ENCODE measurements at regions not wholly inside any gene's neighbourhood (a gene's known extent, or its start where the extent isn't known, plus 50 kb on each side); places are given as distances from the start of the nearest gene placed in this dataset.

DNA sequence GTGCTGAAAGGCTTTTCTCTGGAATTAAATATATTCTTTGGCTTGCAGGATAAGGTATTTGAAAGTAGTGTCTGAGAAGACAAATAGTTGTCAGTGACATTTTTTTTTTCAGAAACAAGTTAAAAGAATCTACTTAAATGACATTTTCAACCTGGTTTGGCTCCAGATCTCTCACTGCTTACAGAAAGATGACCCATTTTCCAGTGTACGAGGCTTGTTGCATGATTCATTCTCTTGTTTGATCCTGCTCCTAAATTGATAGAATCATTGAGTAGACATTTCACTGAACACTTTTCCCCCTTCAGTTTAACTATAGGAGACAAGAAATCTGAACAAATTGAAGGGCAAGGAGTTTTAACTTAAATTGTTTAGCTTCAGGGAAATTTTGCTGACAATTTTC, 546.1 kb downstream of the ZNF608 start:
- no peak for TF ChIP-seq JUND (IDR thresholded peaks at IDR 0.05; ENCODE audit: low read depth)
- in situ Hi-C loops (cut with HindIII; ENCODE audit: low pct_unique_long_range_greater_than_20kb, low sequenced_read_pairs) = no loop called here
- DNase-seq (ENCODE audit: low read depth in 1 of 2, low spot score in 1 of 2) = no peak

GRCh38 chr5:124199893-124200292, 546.5 kb downstream of the ZNF608 start:
- in situ Hi-C loops (cut with HindIII; ENCODE audit: low pct_unique_long_range_greater_than_20kb, low sequenced_read_pairs) = no loop called here
- no peak for DNase-seq (ENCODE audit: low read depth in 1 of 2, low spot score in 1 of 2)
- TF ChIP-seq JUND (IDR thresholded peaks at IDR 0.05; ENCODE audit: low read depth) = no peak

DNA sequence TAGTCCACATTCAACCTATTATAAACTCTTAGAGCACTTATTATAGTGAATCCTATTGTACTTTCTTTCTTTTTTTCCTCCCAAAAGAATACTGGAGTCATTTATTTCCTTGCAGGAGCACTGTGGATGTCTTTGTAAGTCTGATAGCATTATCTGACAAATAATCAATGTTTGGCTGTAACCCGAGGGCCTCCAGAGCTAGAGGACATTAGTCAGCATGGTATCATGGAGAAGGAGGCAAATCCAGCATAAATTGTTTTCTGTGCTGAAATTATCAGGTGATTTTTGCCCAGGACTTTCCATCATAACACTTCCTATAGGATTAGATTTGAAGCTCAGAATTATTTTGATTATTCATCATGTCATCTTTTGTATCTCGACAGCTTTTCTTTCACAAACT, 551.0 kb downstream of the ZNF608 start:
- DNase-seq (ENCODE audit: low read depth in 1 of 2, low spot score in 1 of 2) = no peak
- no peak for TF ChIP-seq JUND (IDR thresholded peaks at IDR 0.05; ENCODE audit: low read depth)
- in situ Hi-C loops (cut with HindIII; ENCODE audit: low pct_unique_long_range_greater_than_20kb, low sequenced_read_pairs) = no loop called here

GRCh38 chr5:124194282-124194681, 552.2 kb downstream of the ZNF608 start:
- TF ChIP-seq JUND (IDR thresholded peaks at IDR 0.05; ENCODE audit: low read depth) = no peak
- no peak for DNase-seq (ENCODE audit: low read depth in 1 of 2, low spot score in 1 of 2)
- in situ Hi-C loops (cut with HindIII; ENCODE audit: low pct_unique_long_range_greater_than_20kb, low sequenced_read_pairs) = no loop called here

DNA sequence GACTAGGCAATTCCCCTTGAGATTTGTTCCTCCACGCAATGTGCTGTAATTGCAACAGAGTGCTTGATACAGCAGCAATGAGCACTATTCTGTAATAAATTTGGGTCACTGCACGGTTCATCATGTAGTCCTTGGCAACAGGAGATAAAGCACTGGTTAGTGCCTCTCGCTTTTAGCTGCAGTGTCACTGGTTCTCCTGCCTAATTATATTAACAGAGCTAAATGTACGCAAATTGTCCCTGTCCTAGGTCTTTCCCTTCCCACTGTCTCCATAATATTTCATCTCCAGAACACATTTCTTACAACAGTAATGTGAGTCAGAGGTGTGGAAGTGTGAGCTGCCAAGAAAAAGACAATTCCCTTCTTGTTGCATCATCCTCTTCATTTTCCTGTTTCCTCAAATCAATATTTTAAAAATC, 553.1 kb downstream of the ZNF608 start:
- TF ChIP-seq JUND (IDR thresholded peaks at IDR 0.05; ENCODE audit: low read depth) = no peak
- in situ Hi-C loops (cut with HindIII; ENCODE audit: low pct_unique_long_range_greater_than_20kb, low sequenced_read_pairs) = no loop called here
- no peak for DNase-seq (ENCODE audit: low read depth in 1 of 2, low spot score in 1 of 2)

GRCh38 chr5:124192716-124193115, 553.7 kb downstream of the ZNF608 start:
- TF ChIP-seq JUND (IDR thresholded peaks at IDR 0.05; ENCODE audit: low read depth) = no peak
- in situ Hi-C loops (cut with HindIII; ENCODE audit: low pct_unique_long_range_greater_than_20kb, low sequenced_read_pairs) = no loop called here
- no peak for DNase-seq (ENCODE audit: low read depth in 1 of 2, low spot score in 1 of 2)

GRCh38 chr5:124185716-124186115, 560.7 kb downstream of the ZNF608 start:
- TF ChIP-seq JUND (IDR thresholded peaks at IDR 0.05; ENCODE audit: low read depth) = no peak
- DNase-seq (ENCODE audit: low read depth in 1 of 2, low spot score in 1 of 2) = no peak
- in situ Hi-C loops (cut with HindIII; ENCODE audit: low pct_unique_long_range_greater_than_20kb, low sequenced_read_pairs) = no loop called here

GRCh38 chr5:124182133-124182532, 564.3 kb downstream of the ZNF608 start:
- in situ Hi-C loops (cut with HindIII; ENCODE audit: low pct_unique_long_range_greater_than_20kb, low sequenced_read_pairs) = no loop called here
- no peak for TF ChIP-seq JUND (IDR thresholded peaks at IDR 0.05; ENCODE audit: low read depth)
- DNase-seq (ENCODE audit: low read depth in 1 of 2, low spot score in 1 of 2) = no peak

DNA sequence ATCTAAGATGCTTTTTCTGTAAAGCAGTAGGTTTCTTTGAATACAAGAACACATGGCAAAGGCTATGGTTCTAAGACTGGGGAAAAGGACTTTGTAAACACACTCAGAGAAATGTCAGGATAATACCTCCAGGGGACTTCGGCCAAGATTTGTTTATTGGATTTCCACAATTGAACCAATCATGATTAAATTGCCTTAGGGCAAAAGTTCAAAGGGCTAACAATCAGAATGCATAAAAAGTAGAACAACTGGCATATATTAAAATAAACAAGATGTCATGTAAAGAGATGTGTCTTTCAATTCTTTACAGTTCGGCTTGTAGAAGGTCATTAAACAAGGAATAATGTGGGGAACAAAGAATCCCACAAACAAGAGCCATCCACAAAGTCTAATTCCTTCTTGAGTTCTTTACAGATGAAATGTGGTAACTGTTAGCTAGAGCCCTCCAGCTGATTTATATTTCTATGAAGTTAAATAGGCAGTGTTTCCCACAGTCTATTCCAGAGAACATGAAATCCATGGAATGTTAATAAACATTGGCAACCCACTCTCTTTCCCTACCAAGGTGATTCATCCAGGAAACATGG, 565.5 kb downstream of the ZNF608 start:
- in situ Hi-C loops (cut with HindIII; ENCODE audit: low pct_unique_long_range_greater_than_20kb, low sequenced_read_pairs) = no loop called here
- no peak for DNase-seq (ENCODE audit: low read depth in 1 of 2, low spot score in 1 of 2)
- TF ChIP-seq JUND (IDR thresholded peaks at IDR 0.05; ENCODE audit: low read depth) = no peak

GRCh38 chr5:124180299-124180874, 566.1 kb downstream of the ZNF608 start:
- in situ Hi-C loops (cut with HindIII; ENCODE audit: low pct_unique_long_range_greater_than_20kb, low sequenced_read_pairs) = no loop called here
- no peak for DNase-seq (ENCODE audit: low read depth in 1 of 2, low spot score in 1 of 2)
- no peak for TF ChIP-seq JUND (IDR thresholded peaks at IDR 0.05; ENCODE audit: low read depth)

DNA sequence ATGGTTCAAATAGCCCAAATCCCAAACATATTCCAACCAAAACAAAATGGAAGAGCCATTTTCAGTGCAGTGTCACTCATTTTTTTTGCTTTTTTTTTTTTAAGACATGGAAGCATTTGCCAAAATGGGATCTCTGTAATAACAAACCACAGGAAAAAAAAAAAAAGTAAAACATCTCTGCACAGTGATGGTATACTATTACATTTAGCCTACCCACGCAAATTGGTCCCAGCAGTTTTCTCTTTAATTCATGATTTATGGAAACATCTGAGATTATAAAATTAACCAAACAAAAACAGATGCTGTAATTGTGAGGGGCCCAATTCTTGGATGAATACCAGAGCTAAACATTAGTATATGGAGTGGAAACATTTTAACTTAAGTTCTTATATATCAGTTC, 566.6 kb downstream of the ZNF608 start:
- in situ Hi-C loops (cut with HindIII; ENCODE audit: low pct_unique_long_range_greater_than_20kb, low sequenced_read_pairs) = no loop called here
- TF ChIP-seq JUND (IDR thresholded peaks at IDR 0.05; ENCODE audit: low read depth) = no peak
- no peak for DNase-seq (ENCODE audit: low read depth in 1 of 2, low spot score in 1 of 2)

DNA sequence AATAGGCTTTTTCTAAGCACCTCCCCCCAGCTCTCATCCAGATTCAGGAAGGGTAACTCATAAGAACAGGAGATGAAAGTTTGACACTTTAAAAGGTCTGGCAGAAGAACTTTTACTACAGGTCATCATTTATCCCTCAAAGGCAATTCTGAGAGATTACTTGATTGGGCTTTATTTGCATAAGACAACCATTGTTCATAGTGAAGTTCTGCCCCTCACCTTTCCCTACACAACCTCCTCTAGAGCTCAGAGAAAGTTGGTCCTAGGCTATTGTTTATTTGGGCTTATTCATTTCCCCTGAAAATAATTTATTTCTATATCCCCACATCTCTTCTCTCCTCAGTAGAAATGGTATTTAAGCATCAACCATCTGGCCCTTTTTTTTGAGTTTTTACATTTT, 568.4 kb downstream of the ZNF608 start:
- no peak for TF ChIP-seq JUND (IDR thresholded peaks at IDR 0.05; ENCODE audit: low read depth)
- in situ Hi-C loops (cut with HindIII; ENCODE audit: low pct_unique_long_range_greater_than_20kb, low sequenced_read_pairs) = no loop called here

DNA sequence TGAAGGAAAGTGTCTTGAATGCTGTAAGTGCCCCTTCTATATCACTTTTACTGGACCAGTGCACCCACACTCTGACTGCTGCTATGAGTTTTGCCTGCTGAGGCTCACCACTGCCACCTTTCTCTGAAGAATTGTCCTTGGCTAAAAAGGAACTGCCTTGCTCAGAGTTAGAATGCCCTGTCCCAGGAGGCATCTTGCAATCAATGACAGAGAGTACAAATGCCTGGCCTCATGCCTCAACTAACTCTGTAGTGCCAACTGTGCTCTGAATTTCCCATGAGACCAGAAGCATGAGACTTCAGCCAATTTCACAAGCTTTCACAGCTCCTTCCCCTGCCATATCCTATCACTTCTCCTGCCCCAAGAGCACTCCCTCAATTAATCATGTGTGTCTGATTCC, 569.7 kb downstream of the ZNF608 start:
- DNase-seq (ENCODE audit: low read depth in 1 of 2, low spot score in 1 of 2) = peak in 1 of 2 experiments; percentile 23

More for the DNA sequence above, 568.4 kb downstream of the ZNF608 start:
- no peak for DNase-seq (ENCODE audit: low read depth in 1 of 2, low spot score in 1 of 2)

DNA sequence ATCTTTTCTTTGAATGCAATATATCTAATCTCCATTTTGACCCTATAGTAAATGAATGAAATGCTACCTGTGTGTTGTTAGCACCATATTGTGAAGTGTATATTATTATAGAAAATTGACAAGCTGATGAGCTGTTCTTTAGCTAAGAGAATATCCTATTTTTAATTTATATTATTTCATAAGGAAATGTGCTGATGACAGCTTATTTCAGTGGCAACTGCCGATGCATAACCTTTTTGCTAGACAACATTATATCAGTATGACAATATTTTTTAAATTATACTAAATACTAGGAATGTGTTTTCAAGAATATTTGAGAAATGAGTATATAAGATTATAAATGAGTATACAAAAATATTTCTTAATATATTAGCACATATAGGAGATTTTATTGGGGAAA, 573.1 kb downstream of the ZNF608 start:
- DNase-seq (ENCODE audit: low read depth in 1 of 2, low spot score in 1 of 2) = no peak
- in situ Hi-C loops (cut with HindIII; ENCODE audit: low pct_unique_long_range_greater_than_20kb, low sequenced_read_pairs) = no loop called here
- no peak for TF ChIP-seq JUND (IDR thresholded peaks at IDR 0.05; ENCODE audit: low read depth)

More for the DNA sequence above, 569.7 kb downstream of the ZNF608 start:
- in situ Hi-C loops (cut with HindIII; ENCODE audit: low pct_unique_long_range_greater_than_20kb, low sequenced_read_pairs) = no loop called here
- TF ChIP-seq JUND (IDR thresholded peaks at IDR 0.05; ENCODE audit: low read depth) = no peak

Measured in T47D (cell line).